Testis (tissue), 2 donors: ENCODE measurements at regions not wholly inside any gene's neighbourhood (a gene's known extent, or its start where the extent isn't known, plus 50 kb on each side); places are given as distances from the start of the nearest gene placed in this dataset.

Source experiments
- POLR2A ChIP-seq: fragments of 450-650 bp; IDR thresholded peaks from one replicate; pipeline ENCODE4 v1.6.1; 2017; ENCODE audit warnings: antibody characterized with exemption, mild to moderate bottlenecking, moderate library complexity
- TF ChIP-seq, protein P1 (sequence below), 3 experiments: fragments of 450-650 bp in 2 of 3; fragments of 200-600 bp in 1 of 3; sonication (generic) in 1 of 3; IDR thresholded peaks; one replicate each; pipeline ENCODE4 v1.5.1; 2016 to 2019; ENCODE audit warnings: antibody characterized with exemption in 3 of 3, mild to moderate bottlenecking in 2 of 3, moderate library complexity in 1 of 3

GRCh38 chr7:156463280-156463679 lies 177.3 kb upstream of the RNF32 start:
- TF ChIP-seq, protein P1, sequence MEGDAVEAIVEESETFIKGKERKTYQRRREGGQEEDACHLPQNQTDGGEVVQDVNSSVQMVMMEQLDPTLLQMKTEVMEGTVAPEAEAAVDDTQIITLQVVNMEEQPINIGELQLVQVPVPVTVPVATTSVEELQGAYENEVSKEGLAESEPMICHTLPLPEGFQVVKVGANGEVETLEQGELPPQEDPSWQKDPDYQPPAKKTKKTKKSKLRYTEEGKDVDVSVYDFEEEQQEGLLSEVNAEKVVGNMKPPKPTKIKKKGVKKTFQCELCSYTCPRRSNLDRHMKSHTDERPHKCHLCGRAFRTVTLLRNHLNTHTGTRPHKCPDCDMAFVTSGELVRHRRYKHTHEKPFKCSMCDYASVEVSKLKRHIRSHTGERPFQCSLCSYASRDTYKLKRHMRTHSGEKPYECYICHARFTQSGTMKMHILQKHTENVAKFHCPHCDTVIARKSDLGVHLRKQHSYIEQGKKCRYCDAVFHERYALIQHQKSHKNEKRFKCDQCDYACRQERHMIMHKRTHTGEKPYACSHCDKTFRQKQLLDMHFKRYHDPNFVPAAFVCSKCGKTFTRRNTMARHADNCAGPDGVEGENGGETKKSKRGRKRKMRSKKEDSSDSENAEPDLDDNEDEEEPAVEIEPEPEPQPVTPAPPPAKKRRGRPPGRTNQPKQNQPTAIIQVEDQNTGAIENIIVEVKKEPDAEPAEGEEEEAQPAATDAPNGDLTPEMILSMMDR (IDR thresholded peaks at IDR 0.05): no peak
- TF ChIP-seq POLR2A: no peak
